ENCODE measurements at regions not wholly inside any gene's neighbourhood (a gene's known extent, or its start where the extent isn't known, plus 50 kb on each side); places are given as distances from the start of the nearest gene placed in this dataset.

DNA sequence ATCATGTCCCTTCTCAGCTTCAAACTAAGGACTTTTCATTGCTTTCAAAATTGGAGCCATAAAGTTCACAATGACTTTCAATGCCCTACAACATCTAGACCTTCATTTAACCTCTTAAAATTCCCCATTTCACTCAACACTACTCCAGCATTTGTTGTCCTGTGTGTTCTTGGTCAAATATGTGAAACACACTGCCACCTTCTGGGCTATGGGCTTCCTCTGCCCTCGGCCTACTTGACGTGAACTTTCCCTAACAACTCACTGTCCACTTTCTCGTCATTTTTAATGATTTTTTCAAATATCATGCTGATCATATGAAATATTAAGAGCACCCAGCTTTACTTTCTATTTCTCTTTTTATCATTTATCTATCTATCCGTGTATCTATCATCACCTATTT lies 2018.4 kb downstream of the NCAM2 start:
- intact Hi-C loops (cut with DNase I, micrococcal nuclease) = no loop called here
- TF ChIP-seq, protein P1, sequence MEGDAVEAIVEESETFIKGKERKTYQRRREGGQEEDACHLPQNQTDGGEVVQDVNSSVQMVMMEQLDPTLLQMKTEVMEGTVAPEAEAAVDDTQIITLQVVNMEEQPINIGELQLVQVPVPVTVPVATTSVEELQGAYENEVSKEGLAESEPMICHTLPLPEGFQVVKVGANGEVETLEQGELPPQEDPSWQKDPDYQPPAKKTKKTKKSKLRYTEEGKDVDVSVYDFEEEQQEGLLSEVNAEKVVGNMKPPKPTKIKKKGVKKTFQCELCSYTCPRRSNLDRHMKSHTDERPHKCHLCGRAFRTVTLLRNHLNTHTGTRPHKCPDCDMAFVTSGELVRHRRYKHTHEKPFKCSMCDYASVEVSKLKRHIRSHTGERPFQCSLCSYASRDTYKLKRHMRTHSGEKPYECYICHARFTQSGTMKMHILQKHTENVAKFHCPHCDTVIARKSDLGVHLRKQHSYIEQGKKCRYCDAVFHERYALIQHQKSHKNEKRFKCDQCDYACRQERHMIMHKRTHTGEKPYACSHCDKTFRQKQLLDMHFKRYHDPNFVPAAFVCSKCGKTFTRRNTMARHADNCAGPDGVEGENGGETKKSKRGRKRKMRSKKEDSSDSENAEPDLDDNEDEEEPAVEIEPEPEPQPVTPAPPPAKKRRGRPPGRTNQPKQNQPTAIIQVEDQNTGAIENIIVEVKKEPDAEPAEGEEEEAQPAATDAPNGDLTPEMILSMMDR (IDR thresholded peaks at IDR 0.05) = no peak
- H3K27ac Mint-ChIP-seq = no peak overlapping the region
- POLR2A ChIA-PET = no interaction called here
- H3K27me3 Mint-ChIP-seq = no peaks in the 10 kb centered on the region
- no peak overlapping the region for H3K27ac ChIP-seq (ENCODE audit: low read depth in 1 of 2, low read length in 2 of 2)
- H3K36me3 ChIP-seq (ENCODE audit: insufficient read depth, low read length) = no peaks in the 10 kb centered on the region
- CTCF ChIA-PET = interaction anchor here (1.8 kb wide), 1 partner anchor 10 kb away, joined by 6 read pairs; no protein-coding TSS in a partner anchor
- H3K4me1 Mint-ChIP-seq (ENCODE audit: low read depth) = no peaks in the 10 kb centered on the region
- DNase-seq = no peak
- H3K4me3 ChIP-seq (ENCODE audit: low read length) = no peak overlapping the region
- H3K27me3 ChIP-seq (ENCODE audit: control insufficient read depth in 1 of 2, insufficient read depth in 2 of 2, low read length in 2 of 2) = no peaks in the 10 kb centered on the region
- no peaks in the 10 kb centered on the region for H3K36me3 Mint-ChIP-seq (ENCODE audit: low read depth)
- no peak overlapping the region for H3K4me3 Mint-ChIP-seq
- peaks cover 0 to 19% of the 10 kb centered on the region in 2 experiments for H3K9me3 ChIP-seq (ENCODE audit: control insufficient read depth in 1 of 2, insufficient read depth in 1 of 2, low read length in 2 of 2)
- ATAC-seq (ENCODE audit: poor library complexity) = no peak
- no peaks in the 10 kb centered on the region for H3K4me1 ChIP-seq (ENCODE audit: insufficient read depth, low read length)
- H3K9me3 Mint-ChIP-seq = peaks cover 5% of the 10 kb centered on the region

DNA sequence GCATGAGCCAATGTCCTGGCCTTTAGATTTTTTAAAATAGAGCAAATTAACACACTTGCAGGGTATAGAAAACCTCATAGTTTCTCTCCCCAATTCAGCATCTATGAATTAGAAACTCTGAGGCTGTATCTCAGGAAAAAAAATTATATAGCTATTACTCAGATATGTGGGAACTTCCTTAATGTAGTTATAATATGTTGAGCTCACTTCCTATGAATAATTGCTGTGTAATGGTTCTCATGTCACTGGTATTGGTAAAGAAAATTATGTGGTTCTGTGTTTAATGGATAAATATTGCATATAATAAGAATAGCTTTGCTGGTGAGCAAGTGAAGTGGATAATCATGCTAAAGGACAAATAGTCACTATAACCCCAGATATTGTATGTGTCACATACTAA lies 2019.8 kb downstream of the NCAM2 start:
- H3K27ac ChIP-seq (ENCODE audit: low read depth in 1 of 2, low read length in 2 of 2) = no peak overlapping the region
- H3K36me3 Mint-ChIP-seq (ENCODE audit: low read depth) = no peaks in the 10 kb centered on the region
- ChIA-PET POLR2A (no interaction called here), CTCF (no interaction called here)
- no peaks in the 10 kb centered on the region for H3K36me3 ChIP-seq (ENCODE audit: insufficient read depth, low read length)
- intact Hi-C loops (cut with DNase I, micrococcal nuclease) = no loop called here
- no peaks in the 10 kb centered on the region for H3K27me3 Mint-ChIP-seq
- no peaks in the 10 kb centered on the region for H3K4me1 Mint-ChIP-seq (ENCODE audit: low read depth)
- H3K9me3 Mint-ChIP-seq = peaks cover 7% of the 10 kb centered on the region
- H3K27ac Mint-ChIP-seq = no peak overlapping the region
- ATAC-seq (ENCODE audit: poor library complexity) (no peak), DNase-seq (no peak)
- peaks cover 0 to 17% of the 10 kb centered on the region in 2 experiments for H3K9me3 ChIP-seq (ENCODE audit: control insufficient read depth in 1 of 2, insufficient read depth in 1 of 2, low read length in 2 of 2)
- no peaks in the 10 kb centered on the region for H3K27me3 ChIP-seq (ENCODE audit: control insufficient read depth in 1 of 2, insufficient read depth in 2 of 2, low read length in 2 of 2)
- no peak overlapping the region for H3K4me3 Mint-ChIP-seq
- H3K4me1 ChIP-seq (ENCODE audit: insufficient read depth, low read length) = no peaks in the 10 kb centered on the region
- TF ChIP-seq, protein P1 (IDR thresholded peaks at IDR 0.05) = no peak
- H3K4me3 ChIP-seq (ENCODE audit: low read length) = no peak overlapping the region

DNA sequence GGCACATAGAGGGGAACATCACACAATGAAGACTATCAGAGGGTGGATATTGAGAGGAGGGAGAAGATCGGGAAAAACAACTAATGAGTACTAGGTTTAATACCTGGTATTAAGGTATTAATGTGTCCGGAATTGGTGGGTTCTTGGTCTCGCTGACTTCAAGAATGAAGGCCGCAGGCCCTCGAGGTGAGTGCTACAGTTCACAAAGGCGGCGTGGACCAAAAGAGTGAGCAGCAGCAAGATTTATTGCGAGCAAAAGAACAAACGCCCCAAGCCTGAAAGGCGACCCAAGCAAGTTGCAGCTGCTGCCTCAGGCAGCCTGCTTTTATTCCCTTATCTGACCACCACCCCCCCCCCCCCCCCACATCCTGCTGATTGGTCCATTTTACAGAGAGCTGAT lies 2022.8 kb downstream of the NCAM2 start:
- H3K4me1 ChIP-seq (ENCODE audit: insufficient read depth, low read length) = no peaks in the 10 kb centered on the region
- H3K27me3 Mint-ChIP-seq = no peaks in the 10 kb centered on the region
- H3K9me3 ChIP-seq (ENCODE audit: control insufficient read depth in 1 of 2, insufficient read depth in 1 of 2, low read length in 2 of 2) = peaks cover 0 to 14% of the 10 kb centered on the region in 2 experiments
- DNase-seq (no peak), ATAC-seq (ENCODE audit: poor library complexity) (no peak)
- H3K4me3 ChIP-seq (ENCODE audit: low read length) = no peak overlapping the region
- no peak overlapping the region for H3K4me3 Mint-ChIP-seq
- H3K27me3 ChIP-seq (ENCODE audit: control insufficient read depth in 1 of 2, insufficient read depth in 2 of 2, low read length in 2 of 2) = no peaks in the 10 kb centered on the region
- H3K36me3 Mint-ChIP-seq (ENCODE audit: low read depth) = no peaks in the 10 kb centered on the region
- CTCF ChIA-PET = no interaction called here
- no peaks in the 10 kb centered on the region for H3K36me3 ChIP-seq (ENCODE audit: insufficient read depth, low read length)
- TF ChIP-seq, protein P1 (IDR thresholded peaks at IDR 0.05) = no peak
- POLR2A ChIA-PET = no interaction called here
- H3K9me3 Mint-ChIP-seq = peaks cover 8% of the 10 kb centered on the region
- H3K27ac Mint-ChIP-seq = no peak overlapping the region
- no peak overlapping the region for H3K27ac ChIP-seq (ENCODE audit: low read depth in 1 of 2, low read length in 2 of 2)
- intact Hi-C loops (cut with DNase I, micrococcal nuclease) = no loop called here
- no peaks in the 10 kb centered on the region for H3K4me1 Mint-ChIP-seq (ENCODE audit: low read depth)

All from CD4-positive, alpha-beta T cell (primary cell).